ENCODE measurements at regions not wholly inside any gene's neighbourhood (a gene's known extent, or its start where the extent isn't known, plus 50 kb on each side); places are given as distances from the start of the nearest gene placed in this dataset.

DNA sequence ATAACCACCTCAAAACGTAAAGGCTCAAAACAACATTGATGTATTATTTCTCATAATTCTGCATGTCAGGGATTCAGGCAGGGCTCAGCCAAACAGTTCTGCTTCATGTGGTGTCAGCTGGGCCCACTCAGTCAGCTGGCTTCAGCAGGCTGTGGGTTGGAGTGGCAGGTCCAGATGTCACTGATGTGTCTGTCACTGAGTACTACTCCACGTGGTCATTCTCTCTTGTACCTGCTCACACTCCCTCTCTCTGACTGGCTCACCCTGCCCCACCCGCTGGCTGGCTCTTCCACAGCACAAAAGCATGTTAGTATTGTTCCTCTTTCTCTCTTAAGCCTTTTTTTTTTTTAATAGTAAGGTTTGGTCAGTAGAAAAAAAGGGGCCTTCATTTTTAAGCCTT lies 182.4 kb downstream of the DICER1 start:
- peaks cover 9% of the 10 kb centered on the region for H3K4me1 Mint-ChIP-seq (ENCODE audit: unreplicated experiment)
- no peak for DNase-seq (ENCODE audit: low spot score)
- H3K27ac Mint-ChIP-seq (ENCODE audit: unreplicated experiment): no peak overlapping the region
- H3K4me3 Mint-ChIP-seq (ENCODE audit: unreplicated experiment): no peak overlapping the region
- H3K27me3 Mint-ChIP-seq (ENCODE audit: unreplicated experiment): peaks cover 3% of the 10 kb centered on the region
- no peaks in the 10 kb centered on the region for H3K36me3 Mint-ChIP-seq (ENCODE audit: low read depth, unreplicated experiment)
- no peaks in the 10 kb centered on the region for H3K9me3 Mint-ChIP-seq (ENCODE audit: unreplicated experiment)
- no peak for TF ChIP-seq CTCF (IDR thresholded peaks at IDR 0.05; ENCODE audit: unreplicated experiment)

DNA sequence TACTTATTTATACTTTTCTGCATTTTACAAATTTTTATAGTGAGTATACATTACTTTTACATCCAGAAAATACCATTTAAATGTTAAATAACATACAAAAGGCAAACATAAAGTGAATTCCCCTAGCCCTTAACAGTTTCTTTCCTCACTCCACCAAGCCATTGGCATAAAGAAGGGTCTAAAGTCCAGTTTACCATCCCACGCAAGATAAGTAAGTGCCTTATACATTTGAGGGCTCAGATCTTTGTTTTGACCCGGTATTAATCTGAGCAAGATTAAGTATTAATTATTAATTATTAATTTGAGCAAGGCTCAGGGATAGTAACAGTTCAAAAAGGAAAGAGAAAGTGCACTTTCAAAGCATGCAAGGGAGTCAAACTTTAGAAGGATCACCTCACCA lies 182.9 kb downstream of the DICER1 start:
- DNase-seq (ENCODE audit: low spot score): no peak
- Mint-ChIP-seq H3K27me3 (ENCODE audit: unreplicated experiment) (peaks cover 3% of the 10 kb centered on the region), H3K27ac (ENCODE audit: unreplicated experiment) (no peak overlapping the region), H3K4me3 (ENCODE audit: unreplicated experiment) (no peak overlapping the region), H3K4me1 (ENCODE audit: unreplicated experiment) (peaks cover 9% of the 10 kb centered on the region), H3K36me3 (ENCODE audit: low read depth, unreplicated experiment) (no peaks in the 10 kb centered on the region), H3K9me3 (ENCODE audit: unreplicated experiment) (no peaks in the 10 kb centered on the region)
- TF ChIP-seq CTCF (IDR thresholded peaks at IDR 0.05; ENCODE audit: unreplicated experiment): no peak

- peaks cover 9% of the 10 kb centered on the region for H3K4me1 Mint-ChIP-seq (ENCODE audit: unreplicated experiment)
- no peak overlapping the region for H3K27ac Mint-ChIP-seq (ENCODE audit: unreplicated experiment)
- no peaks in the 10 kb centered on the region for H3K36me3 Mint-ChIP-seq (ENCODE audit: low read depth, unreplicated experiment)
- DNase-seq (ENCODE audit: low spot score): no peak
- H3K4me3 Mint-ChIP-seq (ENCODE audit: unreplicated experiment): peak overlapping the region; percentile 15
- no peaks in the 10 kb centered on the region for H3K27me3 Mint-ChIP-seq (ENCODE audit: unreplicated experiment)
- no peaks in the 10 kb centered on the region for H3K9me3 Mint-ChIP-seq (ENCODE audit: unreplicated experiment)
- TF ChIP-seq CTCF (IDR thresholded peaks at IDR 0.05; ENCODE audit: unreplicated experiment): no peak
These were observed 185.6 kb downstream of the DICER1 start for GRCh38 chr14:94971750-94972149.

DNA sequence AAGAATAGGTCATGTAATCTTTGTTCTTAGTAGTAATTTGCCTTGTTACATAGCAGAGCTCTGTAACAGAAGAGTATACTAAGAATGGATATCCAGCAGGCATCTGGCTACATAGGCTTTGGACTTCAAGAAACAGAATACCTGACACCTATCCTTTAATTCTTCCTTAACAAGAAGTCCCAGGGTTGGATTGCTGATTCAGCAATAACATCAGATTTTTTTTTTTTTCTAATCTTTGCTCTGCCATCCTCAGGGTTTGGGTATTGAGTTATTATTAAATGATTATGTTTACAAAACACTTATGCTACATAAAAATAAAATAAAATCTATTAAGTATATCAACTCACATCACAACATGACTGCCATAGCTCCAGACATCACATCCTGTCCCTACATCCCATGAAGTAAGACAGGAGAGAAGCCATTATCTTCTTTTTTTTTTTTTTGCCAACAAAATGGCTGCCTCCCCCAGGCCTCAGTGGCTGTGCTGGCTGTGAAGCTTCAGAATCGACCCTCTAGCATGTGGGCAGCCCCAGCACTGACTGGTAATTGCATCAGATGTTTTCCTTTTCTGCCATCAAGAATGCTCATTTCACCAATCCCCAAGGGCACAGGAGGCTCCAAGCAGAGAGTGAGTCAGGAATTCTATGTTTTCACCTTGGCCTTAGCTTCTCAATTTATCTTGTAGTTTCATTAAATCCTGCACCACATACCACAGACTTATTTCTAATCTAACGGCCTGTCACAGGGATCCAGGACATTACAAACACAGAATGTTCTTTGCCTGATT lies 186.2 kb downstream of the DICER1 start:
- TF ChIP-seq CTCF (IDR thresholded peaks at IDR 0.05; ENCODE audit: unreplicated experiment): no peak
- DNase-seq (ENCODE audit: low spot score): no peak
- Mint-ChIP-seq H3K36me3 (ENCODE audit: low read depth, unreplicated experiment) (no peaks in the 10 kb centered on the region), H3K4me3 (ENCODE audit: unreplicated experiment) (peak overlapping the region; percentile 15), H3K27ac (ENCODE audit: unreplicated experiment) (no peak overlapping the region), H3K27me3 (ENCODE audit: unreplicated experiment) (peaks cover 1% of the 10 kb centered on the region), H3K4me1 (ENCODE audit: unreplicated experiment) (peaks cover 9% of the 10 kb centered on the region), H3K9me3 (ENCODE audit: unreplicated experiment) (no peaks in the 10 kb centered on the region)

GRCh38 chr14:94969766-94970165 lies 187.6 kb downstream of the DICER1 start:
- H3K9me3 Mint-ChIP-seq (ENCODE audit: unreplicated experiment): no peaks in the 10 kb centered on the region
- H3K27ac Mint-ChIP-seq (ENCODE audit: unreplicated experiment): no peak overlapping the region
- no peak for DNase-seq (ENCODE audit: low spot score)
- TF ChIP-seq CTCF (IDR thresholded peaks at IDR 0.05; ENCODE audit: unreplicated experiment): no peak
- H3K36me3 Mint-ChIP-seq (ENCODE audit: low read depth, unreplicated experiment): no peaks in the 10 kb centered on the region
- H3K4me1 Mint-ChIP-seq (ENCODE audit: unreplicated experiment): peaks cover 4% of the 10 kb centered on the region
- no peak overlapping the region for H3K4me3 Mint-ChIP-seq (ENCODE audit: unreplicated experiment)
- peaks cover 2% of the 10 kb centered on the region for H3K27me3 Mint-ChIP-seq (ENCODE audit: unreplicated experiment)
